Loucy (cell line): ENCODE measurements at regions not wholly inside any gene's neighbourhood (a gene's known extent, or its start where the extent isn't known, plus 50 kb on each side); places are given as distances from the start of the nearest gene placed in this dataset.

Experiments used
- CTCF ChIP-seq: fragments of 200-600 bp; sonication (generic); conservative IDR thresholded peaks from 2 replicates; pipeline ENCODE4 v1.5.1; 2014; ENCODE audit warnings: mild to moderate bottlenecking, antibody characterized with exemption, low read length
- EZH2phosphoT487 ChIP-seq: fragments of 200-600 bp; IDR thresholded peaks from 2 replicates; pipeline ENCODE4 v1.6.1; 2018; ENCODE audit warnings: antibody characterized with exemption, mild to moderate bottlenecking, moderate library complexity, borderline replicate concordance

DNA sequence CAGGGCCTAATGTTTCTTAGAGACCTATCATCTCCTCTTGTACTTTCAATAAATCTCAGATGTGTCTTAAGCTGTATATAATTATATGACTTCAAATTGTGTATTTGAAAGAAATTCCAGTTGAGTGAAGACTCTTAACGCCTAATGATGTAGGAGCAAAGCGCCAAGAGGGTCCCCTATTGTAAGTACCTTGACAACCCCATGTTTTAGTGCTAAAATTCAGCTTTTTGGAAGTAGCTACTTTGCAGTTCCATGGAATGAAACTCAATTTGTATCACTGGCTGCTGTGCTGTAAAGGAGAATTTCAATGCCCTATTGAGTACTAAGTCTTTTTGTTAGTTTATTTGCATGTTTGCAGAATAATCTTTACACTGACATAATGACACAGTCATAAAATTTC is 1826.6 kb upstream of the AGA start:
- TF ChIP-seq CTCF: no peak
- no peak for TF ChIP-seq EZH2phosphoT487
